GM13977 (cell line): ENCODE measurements at regions not wholly inside any gene's neighbourhood (a gene's known extent, or its start where the extent isn't known, plus 50 kb on each side); places are given as distances from the start of the nearest gene placed in this dataset.

Source experiments
- DNase-seq: peaks from one replicate; pipeline ENCODE4 v3.0.0; 2012; ENCODE audit warnings: low spot score
- in situ Hi-C: fragments of 300-500 bp; cut with MboI; formaldehyde crosslinking; loops from one replicate; pipeline ENCODE4 v1.12.0; 2022; ENCODE audit warnings: low sequenced_read_pairs, low pct_unique_long_range_greater_than_20kb, mixed read lengths, inconsistent platforms; ENCODE audit not compliant: unreplicated experiment
- TF ChIP-seq, protein P1 (sequence below): IDR thresholded peaks from 2 replicates; pipeline ENCODE4 v1.5.1; 2012; ENCODE audit warnings: mild to moderate bottlenecking, control low read depth; ENCODE audit not compliant: insufficient read depth; ENCODE audit errors: extremely low read depth, missing control alignments

- no peak for DNase-seq
- in situ Hi-C loops, result no loop called here
- TF ChIP-seq, protein P1, sequence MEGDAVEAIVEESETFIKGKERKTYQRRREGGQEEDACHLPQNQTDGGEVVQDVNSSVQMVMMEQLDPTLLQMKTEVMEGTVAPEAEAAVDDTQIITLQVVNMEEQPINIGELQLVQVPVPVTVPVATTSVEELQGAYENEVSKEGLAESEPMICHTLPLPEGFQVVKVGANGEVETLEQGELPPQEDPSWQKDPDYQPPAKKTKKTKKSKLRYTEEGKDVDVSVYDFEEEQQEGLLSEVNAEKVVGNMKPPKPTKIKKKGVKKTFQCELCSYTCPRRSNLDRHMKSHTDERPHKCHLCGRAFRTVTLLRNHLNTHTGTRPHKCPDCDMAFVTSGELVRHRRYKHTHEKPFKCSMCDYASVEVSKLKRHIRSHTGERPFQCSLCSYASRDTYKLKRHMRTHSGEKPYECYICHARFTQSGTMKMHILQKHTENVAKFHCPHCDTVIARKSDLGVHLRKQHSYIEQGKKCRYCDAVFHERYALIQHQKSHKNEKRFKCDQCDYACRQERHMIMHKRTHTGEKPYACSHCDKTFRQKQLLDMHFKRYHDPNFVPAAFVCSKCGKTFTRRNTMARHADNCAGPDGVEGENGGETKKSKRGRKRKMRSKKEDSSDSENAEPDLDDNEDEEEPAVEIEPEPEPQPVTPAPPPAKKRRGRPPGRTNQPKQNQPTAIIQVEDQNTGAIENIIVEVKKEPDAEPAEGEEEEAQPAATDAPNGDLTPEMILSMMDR, result no peak
Observed at GRCh38 chr3:144915202-144915601, 943.6 kb downstream of the DIPK2A start.

DNA sequence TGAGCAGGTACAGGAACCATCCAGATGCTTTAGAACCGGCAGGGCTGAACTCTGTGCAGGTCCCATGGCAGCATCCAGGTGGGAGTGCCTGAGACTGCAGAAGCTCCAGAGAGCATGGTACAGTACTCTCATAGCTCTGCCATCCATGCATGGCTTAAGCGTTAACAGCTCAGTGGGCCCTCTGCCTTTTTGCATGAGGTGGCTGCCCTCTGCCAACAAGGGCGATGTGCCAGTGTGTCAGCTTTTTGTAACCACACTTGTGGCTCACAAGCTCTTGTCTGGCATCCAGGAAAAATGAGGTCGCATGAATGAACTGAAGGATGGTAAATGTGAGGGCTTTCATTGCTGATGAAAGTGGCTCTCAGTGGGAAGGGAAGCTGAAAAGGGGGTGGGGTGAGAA, 950.1 kb downstream of the DIPK2A start:
- in situ Hi-C loops, result no loop called here
- no peak for DNase-seq
- TF ChIP-seq, protein P1, result no peak

DNA sequence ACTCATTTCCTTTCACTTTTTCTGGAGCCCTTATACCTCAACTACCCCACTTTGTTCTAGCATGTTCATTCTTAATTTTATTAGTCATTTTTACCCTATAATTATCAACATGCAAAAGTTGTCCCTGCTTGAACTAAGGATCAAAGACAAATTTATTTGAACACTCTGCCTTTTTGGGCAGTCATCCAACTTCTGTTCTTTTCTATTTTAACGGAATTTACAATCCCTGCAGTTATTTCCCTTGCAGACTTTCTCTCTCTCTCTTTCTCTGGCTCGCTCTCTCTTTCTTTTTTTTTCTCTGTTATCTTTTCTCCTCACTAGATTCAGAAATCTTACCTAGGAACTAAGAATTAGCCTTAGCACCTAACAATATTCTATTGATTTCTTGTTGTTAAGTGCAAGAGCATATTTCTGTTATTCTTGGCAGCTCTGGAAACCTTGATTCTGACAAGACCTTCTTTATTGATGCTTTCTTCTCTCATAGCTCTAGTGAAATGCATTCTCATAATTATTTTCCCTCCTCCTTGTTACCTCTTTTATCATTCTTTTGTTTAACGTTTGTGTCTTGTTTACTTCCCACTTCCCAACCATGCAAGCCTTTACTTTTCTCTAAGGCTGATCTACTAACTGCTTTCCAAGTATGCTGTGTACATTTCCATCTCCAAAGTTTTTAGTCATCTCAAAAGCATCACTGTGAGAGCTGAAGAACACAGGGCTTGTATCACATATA, 951.6 kb downstream of the DIPK2A start:
- in situ Hi-C loops, result no loop called here
- TF ChIP-seq, protein P1, result no peak
- DNase-seq, result no peak

GRCh38 chr3:144930431-144930830, 958.8 kb downstream of the DIPK2A start:
- in situ Hi-C loops, result no loop called here
- DNase-seq, result no peak
- TF ChIP-seq, protein P1, result no peak

DNA sequence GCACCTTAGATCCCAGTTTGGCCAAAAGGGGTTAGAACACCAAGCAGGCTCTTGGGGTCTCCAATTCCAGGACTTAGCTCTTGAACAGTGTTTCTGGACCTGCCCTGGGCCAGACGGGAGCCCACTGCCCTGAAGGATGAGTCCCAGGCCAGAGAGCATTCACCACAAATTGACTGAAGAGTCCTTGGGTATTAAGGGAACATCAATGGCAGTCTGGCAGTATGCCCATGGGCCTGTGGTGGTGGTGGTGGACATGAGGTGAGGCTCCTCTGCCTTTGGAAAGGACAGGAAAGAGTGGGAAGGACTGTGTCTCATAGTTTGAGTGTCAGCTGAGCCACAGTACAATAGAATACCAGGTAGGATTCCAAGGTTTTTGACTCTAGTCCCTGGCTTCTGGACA, 960.0 kb downstream of the DIPK2A start:
- DNase-seq, result no peak
- in situ Hi-C loops, result no loop called here
- TF ChIP-seq, protein P1, result no peak

DNA sequence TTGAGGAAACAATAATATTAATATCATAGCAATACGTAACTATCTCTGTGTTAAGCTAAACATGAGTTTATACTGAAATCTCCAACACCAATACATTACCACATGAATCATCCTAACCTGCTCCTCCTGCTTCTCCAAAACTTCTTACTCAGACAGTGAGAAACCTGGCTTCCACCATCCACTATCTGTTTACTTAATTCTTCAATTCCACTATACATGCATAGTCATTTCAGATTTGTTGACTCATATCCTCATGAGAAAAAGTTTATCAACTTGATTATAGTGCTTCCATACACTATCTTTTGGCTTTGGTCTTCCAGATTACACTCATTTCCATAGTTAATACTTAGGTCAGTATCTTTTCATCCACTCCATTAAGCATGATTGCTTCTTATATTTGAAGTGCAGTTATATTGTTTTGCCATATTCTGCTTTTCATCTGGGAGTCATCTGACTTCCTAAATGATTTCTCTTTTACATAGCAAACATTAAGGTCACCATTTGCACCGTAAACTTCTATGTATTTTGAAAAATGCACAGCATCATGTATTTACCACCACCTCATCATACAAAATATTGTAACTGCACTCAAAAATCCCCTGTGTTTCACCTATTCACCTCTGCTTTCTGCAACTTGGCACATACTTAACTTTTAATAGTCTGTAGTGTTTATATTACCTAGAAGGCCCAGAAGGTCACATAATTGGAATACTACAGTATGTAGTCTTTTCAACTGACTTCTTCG, 970.6 kb downstream of the DIPK2A start:
- no peak for DNase-seq
- in situ Hi-C loops, result no loop called here
- TF ChIP-seq, protein P1, result no peak
